OCI-LY7 (cell line): ENCODE measurements at regions not wholly inside any gene's neighbourhood (a gene's known extent, or its start where the extent isn't known, plus 50 kb on each side); places are given as distances from the start of the nearest gene placed in this dataset.

Experiments
- BruUV-seq: library from RNA; stranded (reverse); fragments of 400-500 nt; replicated peaks from 2 replicates; lab custom pipeline; 2021; lab: Mats Ljungman, UMichigan
- CTCF ChIA-PET: fragments of 300-600 bp; sonication (Branson Sonifier 250); formaldehyde crosslinking; loops from one replicate; lab custom pipeline; 2022; ENCODE audit warnings: antibody characterized with exemption; ENCODE audit not compliant: unreplicated experiment; lab: Charles Lee
- POLR2A ChIA-PET: fragments of 300-600 bp; sonication (Branson Sonifier 250); formaldehyde crosslinking; loops from one replicate; lab custom pipeline; 2022; ENCODE audit warnings: antibody characterized with exemption; lab: Charles Lee
- DNase-seq: peaks from one replicate; pipeline ENCODE4 v3.0.0-alpha.2; 2015; ENCODE audit warnings: low spot score
- H2AFZ ChIP-seq: fragments of 200-600 bp; sonication (generic), shearing (Covaris generic); 2 replicates; pipeline ENCODE4 v1.6.1; 2014; ENCODE audit warnings: mild to moderate bottlenecking, antibody characterized with exemption, low read length, moderate library complexity
- H3K27ac ChIP-seq: fragments of 200-600 bp; sonication (generic); 2 replicates; pipeline ENCODE4 v1.5.1; 2014; ENCODE audit warnings: mixed run types, low read depth, mild to moderate bottlenecking, moderate library complexity, low read length, inconsistent platforms; ENCODE audit not compliant: poor library complexity, severe bottlenecking
- H3K36me3 ChIP-seq: fragments of 200-600 bp; sonication (generic); 2 replicates; pipeline ENCODE4 v1.6.1; 2014; ENCODE audit warnings: mild to moderate bottlenecking, antibody characterized with exemption, low read length, moderate library complexity, mixed read lengths; ENCODE audit not compliant: insufficient read depth
- H3K4me1 ChIP-seq: fragments of 200-600 bp; sonication (generic); 2 replicates; pipeline ENCODE4 v1.5.1; 2014; ENCODE audit warnings: mild to moderate bottlenecking, low read length; ENCODE audit not compliant: insufficient read depth, poor library complexity, severe bottlenecking
- H3K4me2 ChIP-seq: fragments of 200-600 bp; sonication (generic); 2 replicates; pipeline ENCODE4 v1.6.1; 2014; ENCODE audit warnings: mild to moderate bottlenecking, low read length
- H3K4me3 ChIP-seq: fragments of 200-600 bp; sonication (generic); 2 replicates; pipeline ENCODE4 v1.5.1; 2014; ENCODE audit warnings: mild to moderate bottlenecking, low read depth, low read length; ENCODE audit not compliant: poor library complexity, severe bottlenecking
- H3K79me2 ChIP-seq: fragments of 200-600 bp; sonication (generic); 2 replicates; pipeline ENCODE4 v1.6.1; 2016; ENCODE audit warnings: low read depth, mild to moderate bottlenecking, low read length, moderate library complexity, mixed read lengths; ENCODE audit not compliant: insufficient read depth
- H3K9me2 ChIP-seq: fragments of 200-600 bp; sonication (generic); 2 replicates; pipeline ENCODE4 v1.6.1; 2016; ENCODE audit warnings: mild to moderate bottlenecking, low read length, mixed read lengths; ENCODE audit not compliant: insufficient read depth
- H3K9me3 ChIP-seq: fragments of 200-600 bp; sonication (generic); 2 replicates; pipeline ENCODE4 v1.6.1; 2014; ENCODE audit warnings: mild to moderate bottlenecking, mixed run types, low read length, mixed read lengths
- H4K20me1 ChIP-seq: fragments of 200-600 bp; sonication (generic); 2 replicates; pipeline ENCODE4 v1.6.1; 2014; ENCODE audit warnings: mild to moderate bottlenecking, antibody characterized with exemption, low read length, moderate library complexity, mixed read lengths; ENCODE audit not compliant: insufficient read depth
- EZH2phosphoT487 ChIP-seq: fragments of 200-600 bp; sonication (generic); IDR thresholded peaks from 2 replicates; pipeline ENCODE4 v1.6.1; 2018; ENCODE audit warnings: low read depth, borderline replicate concordance, mild to moderate bottlenecking, mixed run types, antibody characterized with exemption, low read length, moderate library complexity, mixed read lengths
- intact Hi-C: fragments of 100-400 bp; cut with micrococcal nuclease; formaldehyde crosslinking; loops from one replicate; pipeline ENCODE4 v1.10.0; 2022; ENCODE audit not compliant: unreplicated experiment
- TF ChIP-seq, protein P1 (sequence below): fragments of 200-600 bp; sonication (generic); conservative IDR thresholded peaks from 2 replicates; pipeline ENCODE4 v1.5.1; 2014; ENCODE audit warnings: mild to moderate bottlenecking, antibody characterized with exemption, low read length, moderate library complexity, mixed read lengths

GRCh38 chr14:61918998-61919397, 156.8 kb downstream of the SNAPC1 start:
- H4K20me1 ChIP-seq = no peaks in the 10 kb centered on the region
- H2AFZ ChIP-seq = no peak overlapping the region
- H3K4me2 ChIP-seq = no peak overlapping the region
- H3K27ac ChIP-seq = no peak overlapping the region
- DNase-seq = no peak
- BruUV-seq = no TSS peak
- H3K4me3 ChIP-seq = no peak overlapping the region
- POLR2A ChIA-PET = interaction anchor here (0.9 kb wide), 1 partner anchor 206 kb away, joined by 3 read pairs; no protein-coding TSS in a partner anchor
- no peaks in the 10 kb centered on the region for H3K36me3 ChIP-seq
- intact Hi-C loops = no loop called here
- no peak for TF ChIP-seq EZH2phosphoT487
- TF ChIP-seq, protein P1, sequence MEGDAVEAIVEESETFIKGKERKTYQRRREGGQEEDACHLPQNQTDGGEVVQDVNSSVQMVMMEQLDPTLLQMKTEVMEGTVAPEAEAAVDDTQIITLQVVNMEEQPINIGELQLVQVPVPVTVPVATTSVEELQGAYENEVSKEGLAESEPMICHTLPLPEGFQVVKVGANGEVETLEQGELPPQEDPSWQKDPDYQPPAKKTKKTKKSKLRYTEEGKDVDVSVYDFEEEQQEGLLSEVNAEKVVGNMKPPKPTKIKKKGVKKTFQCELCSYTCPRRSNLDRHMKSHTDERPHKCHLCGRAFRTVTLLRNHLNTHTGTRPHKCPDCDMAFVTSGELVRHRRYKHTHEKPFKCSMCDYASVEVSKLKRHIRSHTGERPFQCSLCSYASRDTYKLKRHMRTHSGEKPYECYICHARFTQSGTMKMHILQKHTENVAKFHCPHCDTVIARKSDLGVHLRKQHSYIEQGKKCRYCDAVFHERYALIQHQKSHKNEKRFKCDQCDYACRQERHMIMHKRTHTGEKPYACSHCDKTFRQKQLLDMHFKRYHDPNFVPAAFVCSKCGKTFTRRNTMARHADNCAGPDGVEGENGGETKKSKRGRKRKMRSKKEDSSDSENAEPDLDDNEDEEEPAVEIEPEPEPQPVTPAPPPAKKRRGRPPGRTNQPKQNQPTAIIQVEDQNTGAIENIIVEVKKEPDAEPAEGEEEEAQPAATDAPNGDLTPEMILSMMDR = no peak
- H3K9me3 ChIP-seq = no peaks in the 10 kb centered on the region
- no peaks in the 10 kb centered on the region for H3K4me1 ChIP-seq
- H3K9me2 ChIP-seq = no peaks in the 10 kb centered on the region
- CTCF ChIA-PET = no interaction called here
- no peaks in the 10 kb centered on the region for H3K79me2 ChIP-seq

GRCh38 chr14:61923348-61923747, 161.1 kb downstream of the SNAPC1 start:
- Histone ChIP-seq H3K4me2 (no peak overlapping the region), H2AFZ (no peak overlapping the region), H3K4me1 (no peaks in the 10 kb centered on the region), H3K79me2 (no peaks in the 10 kb centered on the region), H3K36me3 (no peaks in the 10 kb centered on the region), H3K9me3 (no peaks in the 10 kb centered on the region), H3K4me3 (no peak overlapping the region), H4K20me1 (no peaks in the 10 kb centered on the region), H3K27ac (no peak overlapping the region), H3K9me2 (no peaks in the 10 kb centered on the region)
- CTCF ChIA-PET = no interaction called here
- intact Hi-C loops = no loop called here
- DNase-seq = no peak
- BruUV-seq = no TSS peak
- POLR2A ChIA-PET = interaction anchor here (0.6 kb wide), 1 partner anchor 202 kb away, joined by 3 read pairs; no protein-coding TSS in a partner anchor
- TF ChIP-seq EZH2phosphoT487 = no peak
- TF ChIP-seq, protein P1 = peak; percentile 54

GRCh38 chr14:61925043-61925442, 162.8 kb downstream of the SNAPC1 start:
- peak; percentile 43 for DNase-seq
- Histone ChIP-seq H2AFZ (no peak overlapping the region), H3K79me2 (no peaks in the 10 kb centered on the region), H3K9me3 (no peaks in the 10 kb centered on the region), H3K9me2 (no peaks in the 10 kb centered on the region), H4K20me1 (no peaks in the 10 kb centered on the region), H3K4me3 (no peak overlapping the region), H3K27ac (no peak overlapping the region), H3K36me3 (no peaks in the 10 kb centered on the region), H3K4me2 (no peak overlapping the region), H3K4me1 (no peaks in the 10 kb centered on the region)
- intact Hi-C loops = loop anchor here (1.0 kb wide), 1 partner anchor 202 kb away; no protein-coding TSS in a partner anchor
- ChIA-PET CTCF (interaction anchor here (1.0 to 1.4 kb wide), 2 partner anchors 172 to 201 kb away, joined by 3 to 6 read pairs; no protein-coding TSS in a partner anchor), POLR2A (interaction anchor here (0.5 to 1.2 kb wide), 4 partner anchors 155 to 272 kb away, joined by 3 to 5 read pairs (median 3); no protein-coding TSS in a partner anchor)
- no peak for TF ChIP-seq EZH2phosphoT487
- TF ChIP-seq, protein P1 = peak; percentile 73
- BruUV-seq = no TSS peak
